ENCODE measurements at regions not wholly inside any gene's neighbourhood (a gene's known extent, or its start where the extent isn't known, plus 50 kb on each side); places are given as distances from the start of the nearest gene placed in this dataset.

GRCh38 chr13:89930861-89931260 lies 1416.6 kb upstream of the MIR17HG start:
- no peak overlapping the region for H3K9ac ChIP-seq (ENCODE audit: low read length)
- no peak overlapping the region for H3K4me3 ChIP-seq (ENCODE audit: insufficient read depth, low read length, poor library complexity, severe bottlenecking)
- H3F3A ChIP-seq (ENCODE audit: insufficient read depth) = no peaks in the 10 kb centered on the region
- H3K9me2 ChIP-seq (replicated peaks; ENCODE audit: insufficient read depth, low read length) = no peaks in the 10 kb centered on the region
- TF ChIP-seq EZH2phosphoT487 (conservative IDR thresholded peaks at IDR 0.05; ENCODE audit: low read length) (no peak), CTCF (IDR thresholded peaks at IDR 0.05; ENCODE audit: insufficient read depth, low read length, poor library complexity, severe bottlenecking) (no peak)
- H3K36me3 ChIP-seq (ENCODE audit: low read length) = no peaks in the 10 kb centered on the region
- H3K9me3 ChIP-seq (ENCODE audit: insufficient read depth, low read length) = no peaks in the 10 kb centered on the region
- no peaks in the 10 kb centered on the region for H3K27me3 ChIP-seq (ENCODE audit: low read length)
- no peaks in the 10 kb centered on the region for H3K79me2 ChIP-seq (ENCODE audit: insufficient read depth, low read length)
- H3K27ac ChIP-seq (ENCODE audit: low read depth, low read length) = no peak overlapping the region
- H4K20me1 ChIP-seq (ENCODE audit: low read depth, low read length) = no peaks in the 10 kb centered on the region
- no peak overlapping the region for H2AFZ ChIP-seq (ENCODE audit: low read depth, low read length, severe bottlenecking)
- no peak overlapping the region for H3K4me2 ChIP-seq (ENCODE audit: low read depth, low read length, poor library complexity, severe bottlenecking)

GRCh38 chr13:89932902-89933301 lies 1414.6 kb upstream of the MIR17HG start:
- TF ChIP-seq CTCF (IDR thresholded peaks at IDR 0.05; ENCODE audit: insufficient read depth, low read length, poor library complexity, severe bottlenecking) (no peak), EZH2phosphoT487 (conservative IDR thresholded peaks at IDR 0.05; ENCODE audit: low read length) (no peak)

GRCh38 chr13:89936256-89936655 lies 1411.2 kb upstream of the MIR17HG start:
- no peaks in the 10 kb centered on the region for H3F3A ChIP-seq (ENCODE audit: insufficient read depth)
- no peaks in the 10 kb centered on the region for H3K27me3 ChIP-seq (ENCODE audit: low read length)
- no peak for TF ChIP-seq CTCF (IDR thresholded peaks at IDR 0.05; ENCODE audit: insufficient read depth, low read length, poor library complexity, severe bottlenecking)
- no peak for TF ChIP-seq EZH2phosphoT487 (conservative IDR thresholded peaks at IDR 0.05; ENCODE audit: low read length)
- no peaks in the 10 kb centered on the region for H3K79me2 ChIP-seq (ENCODE audit: insufficient read depth, low read length)
- no peaks in the 10 kb centered on the region for H3K9me2 ChIP-seq (replicated peaks; ENCODE audit: insufficient read depth, low read length)
- no peak overlapping the region for H3K9ac ChIP-seq (ENCODE audit: low read length)
- no peaks in the 10 kb centered on the region for H3K9me3 ChIP-seq (ENCODE audit: insufficient read depth, low read length)
- H3K4me2 ChIP-seq (ENCODE audit: low read depth, low read length, poor library complexity, severe bottlenecking) = no peak overlapping the region
- no peak overlapping the region for H3K27ac ChIP-seq (ENCODE audit: low read depth, low read length)
- H3K36me3 ChIP-seq (ENCODE audit: low read length) = no peaks in the 10 kb centered on the region
- H4K20me1 ChIP-seq (ENCODE audit: low read depth, low read length) = no peaks in the 10 kb centered on the region
- no peak overlapping the region for H2AFZ ChIP-seq (ENCODE audit: low read depth, low read length, severe bottlenecking)
- H3K4me3 ChIP-seq (ENCODE audit: insufficient read depth, low read length, poor library complexity, severe bottlenecking) = no peak overlapping the region

More at GRCh38 chr13:89932902-89933301, 1414.6 kb upstream of the MIR17HG start:
- H3K4me2 ChIP-seq (ENCODE audit: low read depth, low read length, poor library complexity, severe bottlenecking) = no peak overlapping the region
- no peak overlapping the region for H3K4me3 ChIP-seq (ENCODE audit: insufficient read depth, low read length, poor library complexity, severe bottlenecking)
- H3K27ac ChIP-seq (ENCODE audit: low read depth, low read length) = no peak overlapping the region
- no peaks in the 10 kb centered on the region for H3K27me3 ChIP-seq (ENCODE audit: low read length)
- no peaks in the 10 kb centered on the region for H3K36me3 ChIP-seq (ENCODE audit: low read length)
- no peaks in the 10 kb centered on the region for H3F3A ChIP-seq (ENCODE audit: insufficient read depth)
- H4K20me1 ChIP-seq (ENCODE audit: low read depth, low read length) = no peaks in the 10 kb centered on the region
- no peaks in the 10 kb centered on the region for H3K79me2 ChIP-seq (ENCODE audit: insufficient read depth, low read length)
- H3K9me2 ChIP-seq (replicated peaks; ENCODE audit: insufficient read depth, low read length) = no peaks in the 10 kb centered on the region
- no peaks in the 10 kb centered on the region for H3K9me3 ChIP-seq (ENCODE audit: insufficient read depth, low read length)
- H3K9ac ChIP-seq (ENCODE audit: low read length) = no peak overlapping the region
- no peak overlapping the region for H2AFZ ChIP-seq (ENCODE audit: low read depth, low read length, severe bottlenecking)
